ENCODE measurements at regions not wholly inside any gene's neighbourhood (a gene's known extent, or its start where the extent isn't known, plus 50 kb on each side); places are given as distances from the start of the nearest gene placed in this dataset.

- Histone ChIP-seq H3K4me1 (ENCODE audit: insufficient read depth) (no peaks in the 10 kb centered on the region), H3K9me3 (no peaks in the 10 kb centered on the region), H3K27me3 (no peaks in the 10 kb centered on the region), H3K27ac (no peak overlapping the region), H3K36me3 (no peaks in the 10 kb centered on the region), H3K4me3 (no peak overlapping the region)
- TF ChIP-seq, protein P1, sequence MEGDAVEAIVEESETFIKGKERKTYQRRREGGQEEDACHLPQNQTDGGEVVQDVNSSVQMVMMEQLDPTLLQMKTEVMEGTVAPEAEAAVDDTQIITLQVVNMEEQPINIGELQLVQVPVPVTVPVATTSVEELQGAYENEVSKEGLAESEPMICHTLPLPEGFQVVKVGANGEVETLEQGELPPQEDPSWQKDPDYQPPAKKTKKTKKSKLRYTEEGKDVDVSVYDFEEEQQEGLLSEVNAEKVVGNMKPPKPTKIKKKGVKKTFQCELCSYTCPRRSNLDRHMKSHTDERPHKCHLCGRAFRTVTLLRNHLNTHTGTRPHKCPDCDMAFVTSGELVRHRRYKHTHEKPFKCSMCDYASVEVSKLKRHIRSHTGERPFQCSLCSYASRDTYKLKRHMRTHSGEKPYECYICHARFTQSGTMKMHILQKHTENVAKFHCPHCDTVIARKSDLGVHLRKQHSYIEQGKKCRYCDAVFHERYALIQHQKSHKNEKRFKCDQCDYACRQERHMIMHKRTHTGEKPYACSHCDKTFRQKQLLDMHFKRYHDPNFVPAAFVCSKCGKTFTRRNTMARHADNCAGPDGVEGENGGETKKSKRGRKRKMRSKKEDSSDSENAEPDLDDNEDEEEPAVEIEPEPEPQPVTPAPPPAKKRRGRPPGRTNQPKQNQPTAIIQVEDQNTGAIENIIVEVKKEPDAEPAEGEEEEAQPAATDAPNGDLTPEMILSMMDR (IDR thresholded peaks at IDR 0.05) = no peak
- no peak for TF ChIP-seq EP300 (IDR thresholded peaks at IDR 0.05)
- no peak for TF ChIP-seq POLR2A (IDR thresholded peaks at IDR 0.05)
- 37 to 55% (median 48%) methylated on average over 1 of the region's 1 CpG for WGBS, 3 donors
- no peak for DNase-seq
- intact Hi-C loops (cut with DNase I) = no loop called here
Measured at GRCh38 chr17:69630056-69630635, 215.6 kb downstream of the MAP2K6 start.

DNA sequence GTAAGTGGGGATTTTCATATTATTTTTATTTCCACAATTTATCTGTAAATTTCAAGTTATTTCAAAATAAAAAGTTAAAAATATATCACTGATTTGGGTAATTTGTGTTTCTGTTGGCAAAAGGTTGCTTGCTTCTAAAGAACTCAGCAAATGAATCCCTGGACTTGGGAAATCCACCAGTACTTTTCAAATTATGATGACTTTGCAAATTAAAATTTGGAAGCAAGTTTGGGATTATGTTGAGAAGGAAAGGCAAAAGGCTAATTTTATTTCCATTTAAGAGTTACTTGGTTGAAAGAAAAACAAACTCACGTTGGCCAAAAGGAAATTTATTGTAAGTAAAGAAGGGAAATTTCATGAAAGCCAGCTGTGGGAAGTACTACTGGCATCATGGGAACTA lies 220.3 kb downstream of the MAP2K6 start:
- intact Hi-C loops (cut with DNase I) = no loop called here
- Histone ChIP-seq H3K4me1 (ENCODE audit: insufficient read depth) (no peaks in the 10 kb centered on the region), H3K4me3 (no peak overlapping the region), H3K36me3 (no peaks in the 10 kb centered on the region), H3K27me3 (no peaks in the 10 kb centered on the region), H3K27ac (no peak overlapping the region), H3K9me3 (no peaks in the 10 kb centered on the region)
- DNase-seq = no peak
- 2 to 5% (median 4%) methylated on average over 1 of the region's 1 CpG for WGBS, 3 donors
- TF ChIP-seq EP300 (IDR thresholded peaks at IDR 0.05) = no peak
- TF ChIP-seq, protein P1 (IDR thresholded peaks at IDR 0.05) = no peak
- no peak for TF ChIP-seq POLR2A (IDR thresholded peaks at IDR 0.05)

- no peaks in the 10 kb centered on the region for H3K36me3 ChIP-seq
- no peak overlapping the region for H3K4me3 ChIP-seq
- TF ChIP-seq, protein P1 (IDR thresholded peaks at IDR 0.05) = no peak
- no peak for TF ChIP-seq POLR2A (IDR thresholded peaks at IDR 0.05)
- no peak for TF ChIP-seq EP300 (IDR thresholded peaks at IDR 0.05)
Measured at GRCh38 chr17:69637446-69638156, 223.1 kb downstream of the MAP2K6 start.

DNA sequence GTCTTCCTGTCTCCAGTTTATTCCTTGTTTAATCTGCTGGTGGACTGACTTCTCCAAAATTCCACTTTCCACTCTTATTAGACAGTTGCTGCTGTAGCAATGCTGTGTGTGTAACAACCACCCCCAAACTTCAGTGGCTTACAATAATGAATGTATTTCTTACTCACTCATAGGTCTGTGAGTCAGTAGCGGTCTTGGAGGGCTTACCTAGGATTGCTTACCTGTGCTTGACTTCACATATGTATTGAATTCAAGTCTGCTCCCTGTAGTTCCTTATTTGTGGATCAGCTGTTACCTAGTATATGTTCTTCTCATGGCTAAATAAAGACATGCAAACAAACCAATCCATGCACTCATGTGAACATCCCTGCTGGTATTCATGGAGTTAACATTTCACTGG lies 224.6 kb downstream of the MAP2K6 start:
- Histone ChIP-seq H3K4me3 (no peak overlapping the region), H3K27me3 (no peaks in the 10 kb centered on the region), H3K9me3 (no peaks in the 10 kb centered on the region), H3K27ac (no peak overlapping the region), H3K36me3 (no peaks in the 10 kb centered on the region), H3K4me1 (ENCODE audit: insufficient read depth) (no peaks in the 10 kb centered on the region)
- no peak for DNase-seq
- intact Hi-C loops (cut with DNase I) = no loop called here
- TF ChIP-seq, protein P1 (IDR thresholded peaks at IDR 0.05) = no peak
- TF ChIP-seq POLR2A (IDR thresholded peaks at IDR 0.05) (no peak), EP300 (IDR thresholded peaks at IDR 0.05) (no peak)
- WGBS, 3 donors = 91 to 95% (median 92%) methylated on average over 1 of the region's 1 CpG

More at GRCh38 chr17:69637446-69638156, 223.1 kb downstream of the MAP2K6 start:
- Histone ChIP-seq H3K9me3 (no peaks in the 10 kb centered on the region), H3K4me1 (ENCODE audit: insufficient read depth) (no peaks in the 10 kb centered on the region), H3K27me3 (no peaks in the 10 kb centered on the region), H3K27ac (no peak overlapping the region)
- WGBS, 3 donors = 76 to 89% (median 80%) methylated on average over 4 of the region's 4 CpGs
- intact Hi-C loops (cut with DNase I) = no loop called here
- DNase-seq = no peak

Data from ovary (tissue), 7 donors.